HG03045 (cell line): ENCODE measurements at regions not wholly inside any gene's neighbourhood (a gene's known extent, or its start where the extent isn't known, plus 50 kb on each side); places are given as distances from the start of the nearest gene placed in this dataset.
A peak's percentile ranks its signal among the peaks of the same experiment; 100 is the strongest.

ENCODE experiments used
- ATAC-seq: cut with Tn5 transposase; IDR thresholded peaks from one replicate; pipeline ENCODE4 v1.9.1; 2021; ENCODE audit warnings: mild to moderate bottlenecking, moderate library complexity; ENCODE audit not compliant: unreplicated experiment

DNA sequence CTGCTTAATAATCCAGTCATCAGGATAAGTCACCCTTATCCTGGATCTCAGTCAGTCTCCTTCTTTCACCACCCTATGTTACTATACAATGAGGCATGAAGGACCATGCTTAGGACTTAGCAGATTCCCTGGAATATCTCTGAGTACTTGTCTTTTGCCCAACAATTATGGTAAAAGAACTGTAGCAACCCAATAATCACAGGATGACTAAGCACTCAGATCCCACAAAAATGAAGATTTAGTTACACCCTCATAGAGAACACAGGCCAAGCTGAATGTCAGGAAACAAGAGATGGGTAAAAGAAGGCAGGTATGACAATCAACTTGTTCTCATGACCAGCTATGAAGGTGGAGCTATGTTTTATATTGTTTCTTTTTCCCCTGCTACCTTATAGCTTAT, 91.4 kb downstream of the EDN1 start:
- ATAC-seq = no peak

DNA sequence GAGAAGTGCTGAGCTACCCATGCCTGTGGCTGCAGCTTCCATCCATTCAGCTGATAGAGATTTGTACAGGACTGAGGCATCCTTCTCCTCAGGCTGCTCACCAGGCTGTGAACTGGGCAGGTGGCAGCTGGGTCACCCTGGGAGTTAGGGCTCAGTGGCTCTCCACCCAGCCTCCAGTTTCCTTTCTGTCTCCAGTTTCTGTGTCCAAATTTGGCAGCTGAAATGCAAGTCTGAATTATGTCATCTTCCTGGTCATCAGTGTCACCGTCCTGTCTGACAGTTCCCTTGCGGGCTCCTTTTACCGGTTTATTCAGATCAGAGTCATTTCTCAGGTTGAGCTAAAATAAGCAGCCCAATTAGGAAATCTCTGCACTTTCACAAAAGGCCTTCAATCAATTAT, 93.3 kb downstream of the EDN1 start:
- ATAC-seq = peak; percentile 78

- ATAC-seq = no peak
Observed at GRCh38 chr6:12384357-12384912, 94.3 kb downstream of the EDN1 start.

DNA sequence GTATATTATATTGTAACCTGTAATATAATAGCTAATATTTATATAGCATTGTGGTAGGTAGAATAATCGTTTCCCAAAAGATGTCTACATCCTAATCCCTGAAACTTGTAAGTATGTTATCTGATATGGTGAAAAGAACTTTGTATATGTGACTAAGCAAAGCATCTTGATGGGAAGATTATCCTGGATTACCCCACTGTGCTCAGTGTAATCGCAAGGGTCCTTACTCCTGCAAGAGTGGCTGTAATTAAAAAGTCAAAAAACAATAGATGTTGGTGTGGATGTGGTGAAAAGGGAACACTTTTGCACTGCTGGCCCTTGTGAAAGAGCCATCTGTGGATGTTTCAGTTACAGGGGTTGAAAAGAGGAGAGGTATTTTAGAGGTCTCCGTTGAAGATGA, 95.2 kb downstream of the EDN1 start:
- ATAC-seq = no peak

DNA sequence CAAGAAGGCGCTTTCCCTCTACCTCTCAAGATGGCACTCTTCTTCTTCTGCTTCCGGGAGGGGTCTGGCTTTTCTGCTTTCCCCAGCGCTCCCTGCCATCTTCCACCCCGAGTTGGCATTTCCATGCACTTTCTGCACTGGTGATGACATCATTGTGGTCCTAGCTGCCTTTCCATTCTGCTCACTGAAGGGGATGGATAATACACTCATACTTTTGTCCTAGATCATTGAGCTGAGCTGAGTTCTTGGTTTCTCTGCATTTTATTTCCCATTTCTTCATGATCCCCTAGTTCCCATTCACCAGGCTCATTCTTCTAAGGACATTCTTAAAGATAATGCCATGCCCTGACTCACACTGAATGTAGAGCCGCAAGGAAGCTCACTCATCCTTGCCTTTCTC, 96.7 kb downstream of the EDN1 start:
- no peak for ATAC-seq

DNA sequence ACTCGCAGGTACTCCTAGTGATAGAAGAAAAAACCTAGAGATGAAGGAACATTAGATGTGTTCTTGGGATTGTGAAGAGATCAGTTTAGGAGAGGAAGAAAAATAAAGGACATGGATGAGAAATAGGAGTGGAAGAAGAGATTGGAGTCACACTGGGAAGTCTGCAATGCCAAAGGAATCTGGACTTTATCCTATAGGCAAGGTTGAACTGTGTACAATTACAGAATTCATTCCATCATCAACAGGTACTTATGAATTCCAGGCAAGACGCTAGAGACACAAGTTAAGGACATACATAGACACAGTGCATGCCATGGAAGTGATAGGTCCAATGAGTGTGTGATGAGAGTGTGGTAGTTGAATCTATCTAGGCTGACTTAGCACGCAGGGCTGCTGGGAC, 101.3 kb downstream of the EDN1 start:
- ATAC-seq = no peak

DNA sequence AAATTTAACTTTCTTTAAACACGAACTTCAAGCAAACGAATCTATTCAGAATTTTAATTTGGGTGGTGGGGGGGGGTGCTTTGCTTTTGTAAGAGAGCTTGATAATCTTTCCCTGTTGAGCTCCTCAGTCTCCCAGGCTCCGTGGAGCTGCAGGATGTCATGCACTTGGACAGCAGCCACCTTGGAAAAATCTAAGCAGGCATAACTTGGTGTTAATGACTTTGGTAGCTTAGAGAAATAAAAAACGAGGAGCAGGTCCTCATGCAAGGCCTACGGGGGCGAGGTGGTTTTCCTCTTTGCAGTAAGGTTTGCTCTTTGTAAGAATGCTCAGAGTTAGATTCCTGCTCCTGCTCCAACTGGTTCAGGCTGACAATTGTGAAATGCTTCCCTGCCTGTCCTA, 102.3 kb downstream of the EDN1 start:
- no peak for ATAC-seq

DNA sequence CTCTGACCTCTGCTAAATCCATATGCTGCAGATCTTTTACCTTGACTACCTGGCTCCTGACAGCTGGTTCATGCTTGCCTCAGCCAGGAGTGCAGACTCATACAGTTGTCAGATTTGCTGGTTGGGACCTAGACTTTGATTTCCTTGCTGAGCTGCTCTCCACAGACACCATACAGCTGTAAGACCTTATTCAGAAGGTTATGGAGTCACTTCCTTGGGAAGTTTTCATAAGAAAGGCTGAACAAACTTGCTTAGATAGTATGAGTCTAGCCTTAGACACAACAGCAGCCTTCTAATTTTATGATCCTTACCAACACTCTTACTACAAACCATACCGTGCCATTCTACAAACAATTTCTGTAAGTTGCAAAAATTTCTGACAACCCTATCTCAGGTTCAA, 102.9 kb downstream of the EDN1 start:
- ATAC-seq = no peak

DNA sequence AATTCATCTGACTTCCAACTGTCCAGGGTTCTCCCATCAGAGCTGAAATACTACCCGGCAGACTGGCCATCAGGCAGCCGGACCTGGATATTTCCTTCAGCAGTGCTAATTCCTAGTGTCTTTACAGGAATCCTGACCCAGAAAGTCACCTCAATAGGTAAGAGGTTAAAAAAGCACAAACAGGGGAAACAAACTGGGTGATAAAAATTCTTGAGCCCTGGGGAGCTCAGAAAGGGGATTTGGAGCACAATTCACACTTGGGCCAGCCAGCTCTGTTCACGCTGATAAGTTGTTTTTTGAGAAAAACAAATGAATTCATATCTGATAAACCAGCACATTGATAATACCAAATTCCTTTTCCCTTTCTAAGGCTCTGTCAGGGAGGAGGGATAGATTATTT, 104.0 kb downstream of the EDN1 start:
- ATAC-seq = no peak

- ATAC-seq = no peak
Observed at GRCh38 chr6:12395898-12396297, 105.7 kb downstream of the EDN1 start.

DNA sequence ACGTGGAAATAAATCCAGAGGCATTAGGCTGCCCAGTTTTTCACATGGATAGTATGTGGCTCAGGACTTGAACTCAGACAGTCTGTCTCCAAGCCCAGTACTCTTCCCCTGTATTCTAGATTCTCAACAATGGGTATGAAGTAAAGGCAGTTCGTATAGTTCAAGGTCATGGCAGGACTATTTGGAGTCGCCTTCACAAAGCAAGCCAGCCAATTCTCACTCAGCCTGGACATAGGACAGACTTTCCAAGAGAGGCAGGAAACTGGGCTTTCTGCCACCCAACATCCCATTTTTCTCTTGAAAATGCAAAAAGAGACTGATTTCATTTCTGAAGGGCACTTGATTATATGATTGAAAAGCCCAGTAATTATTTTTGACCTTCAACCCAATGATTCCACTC, 111.0 kb downstream of the EDN1 start:
- ATAC-seq = no peak

GRCh38 chr6:12403201-12403826, 113.2 kb downstream of the EDN1 start:
- ATAC-seq = no peak

DNA sequence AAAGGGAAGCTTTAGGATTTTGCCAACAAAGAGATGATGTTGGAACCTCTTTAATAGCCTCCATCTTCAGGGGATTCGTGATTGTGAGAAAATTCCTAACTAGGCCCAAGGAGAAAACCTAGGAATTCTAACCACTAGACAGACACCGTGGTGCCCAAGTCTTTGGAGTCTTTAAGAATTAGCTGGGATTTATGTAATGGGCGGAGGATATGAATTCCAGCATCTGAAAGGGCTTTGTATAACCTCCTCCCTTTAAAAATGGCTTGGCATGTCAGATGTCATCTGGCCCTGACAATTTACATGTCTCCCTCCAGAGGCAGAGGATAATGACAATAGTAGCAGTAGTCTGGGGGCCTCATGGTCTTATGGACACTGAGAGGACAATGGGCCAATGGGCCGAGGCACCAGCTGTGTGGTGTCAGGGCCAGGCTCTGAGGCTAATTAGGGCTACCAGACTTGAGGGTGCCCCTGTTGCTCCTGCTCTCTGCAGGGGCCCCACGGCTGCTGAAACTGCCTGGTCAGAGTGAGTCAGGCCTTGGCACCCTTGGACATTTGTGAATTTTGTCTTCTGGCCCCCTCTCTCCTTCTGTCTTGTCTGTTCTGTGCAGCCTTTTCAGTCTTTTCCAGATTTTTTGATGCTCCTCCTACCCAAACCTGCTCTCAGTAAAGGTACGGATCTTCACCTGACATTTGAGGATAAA, 113.9 kb downstream of the EDN1 start:
- no peak for ATAC-seq

DNA sequence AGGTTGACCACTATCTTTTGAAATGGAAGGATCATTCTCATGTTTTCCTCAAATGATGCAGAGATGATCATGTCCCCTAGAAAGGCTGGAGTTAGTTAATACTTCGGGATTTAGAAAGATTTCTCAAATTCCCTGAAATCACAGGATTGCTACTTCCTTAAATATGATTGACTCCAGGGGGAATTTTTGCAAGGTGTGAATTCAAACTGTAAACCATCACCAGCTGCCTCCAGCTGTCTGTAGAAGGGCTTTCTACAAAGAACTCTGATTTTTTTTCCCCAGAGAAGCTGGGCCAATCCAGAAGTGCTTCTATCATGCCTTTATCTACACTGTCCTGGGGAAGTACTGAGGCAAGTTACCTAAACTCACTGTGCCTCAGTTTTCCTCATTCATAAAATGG, 114.5 kb downstream of the EDN1 start:
- no peak for ATAC-seq

GRCh38 chr6:12408752-12409151, 118.6 kb downstream of the EDN1 start:
- no peak for ATAC-seq

GRCh38 chr6:12410946-12411345, 120.8 kb downstream of the EDN1 start:
- no peak for ATAC-seq

DNA sequence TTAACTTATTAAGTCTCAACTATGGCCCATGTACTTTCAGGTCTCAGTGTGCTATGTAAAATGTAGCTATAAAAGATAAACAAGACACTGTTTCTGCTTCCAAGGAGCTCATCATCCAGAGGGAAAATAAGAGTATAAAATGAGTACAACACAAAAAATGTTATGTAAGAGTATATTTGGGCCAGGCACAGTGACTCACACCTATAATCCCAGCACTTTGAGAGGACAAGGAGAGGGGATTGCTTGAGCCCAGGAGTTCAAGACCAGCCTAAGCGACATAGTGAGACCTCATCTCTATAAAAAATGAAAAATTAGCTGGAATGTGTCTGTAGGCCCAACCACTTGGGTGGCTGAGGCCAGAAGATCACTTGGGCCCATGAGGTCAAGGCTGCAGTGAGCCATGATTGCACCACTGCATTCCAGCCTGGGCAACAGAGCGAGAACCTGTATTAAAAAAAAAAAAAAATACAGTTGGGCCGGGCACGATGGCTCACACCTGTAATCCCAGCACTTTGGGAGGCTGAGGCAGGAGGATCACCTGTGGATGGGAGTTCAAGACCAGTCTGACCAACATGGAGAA, 124.0 kb downstream of the EDN1 start:
- ATAC-seq = no peak

GRCh38 chr6:12415980-12416598, 125.9 kb downstream of the EDN1 start:
- no peak for ATAC-seq

DNA sequence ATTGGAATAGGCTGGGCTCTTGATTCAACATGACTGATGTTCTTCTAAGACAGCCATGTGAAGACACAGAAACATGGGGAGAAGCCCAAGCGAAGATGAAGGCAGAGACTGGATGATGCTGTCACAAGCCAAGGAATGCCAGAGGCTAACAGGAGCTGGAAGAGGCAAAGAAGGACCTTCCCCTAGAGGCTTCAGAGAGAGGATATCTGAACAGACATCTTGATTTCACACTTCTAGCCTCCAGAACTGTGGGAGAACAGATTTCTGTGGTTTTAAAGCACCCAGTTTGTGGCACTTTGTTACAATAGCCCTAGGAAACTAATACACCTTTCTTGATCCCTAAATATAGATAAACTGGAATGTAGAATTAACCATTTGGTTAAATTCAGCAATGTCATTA, 127.0 kb downstream of the EDN1 start:
- no peak for ATAC-seq

- no peak for ATAC-seq
Observed at GRCh38 chr6:12418946-12419345, 128.8 kb downstream of the EDN1 start.

DNA sequence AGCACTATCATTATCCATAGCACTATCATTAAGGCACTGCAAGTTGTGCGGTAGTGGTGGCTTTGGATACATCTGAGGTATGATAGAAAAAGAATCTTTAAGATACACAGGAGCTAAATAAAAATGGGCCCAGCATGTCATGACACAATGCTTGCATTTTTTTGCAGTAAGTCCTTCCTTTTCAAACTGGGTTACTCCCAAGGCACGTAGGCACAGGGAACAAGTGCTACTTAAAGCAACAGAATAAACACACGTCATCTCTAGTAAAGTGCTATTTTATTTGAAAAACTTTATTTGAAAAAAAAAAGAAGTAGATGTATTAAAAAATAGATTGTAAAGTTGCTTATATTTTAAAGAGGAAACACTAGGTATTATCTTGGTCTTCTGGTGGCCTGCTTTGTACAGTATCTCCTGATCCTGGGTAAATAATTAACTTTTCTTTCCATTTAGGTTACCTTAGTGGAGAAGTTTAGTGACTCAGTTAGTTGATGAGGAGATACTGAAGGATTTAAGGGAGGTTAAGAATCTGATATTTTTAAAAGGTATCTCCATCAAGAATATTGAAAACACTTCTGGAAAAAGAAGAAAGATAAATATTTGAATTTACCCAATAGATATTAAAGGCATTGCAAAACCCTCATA, 129.6 kb downstream of the EDN1 start:
- no peak for ATAC-seq
